Neural progenitor cell (in vitro differentiated cells): ENCODE measurements at regions not wholly inside any gene's neighbourhood (a gene's known extent, or its start where the extent isn't known, plus 50 kb on each side); places are given as distances from the start of the nearest gene placed in this dataset.

ENCODE experiments used
- DNase-seq: peaks from one replicate; pipeline ENCODE4 v3.0.0-alpha.2; 2016; ENCODE audit warnings: low spot score
- H2AFZ ChIP-seq: fragments of 200-600 bp; sonication (generic); replicated peaks from 2 replicates; pipeline ENCODE4 v1.6.1; 2016; ENCODE audit warnings: antibody characterized with exemption
- H3F3A ChIP-seq: fragments of 200-600 bp; sonication (generic); 2 replicates; pipeline ENCODE4 v1.6.1; 2016; ENCODE audit warnings: antibody characterized with exemption, low read depth
- H3K27ac ChIP-seq: fragments of 200-600 bp; sonication (generic); 2 replicates; pipeline ENCODE4 v1.5.1; 2016; ENCODE audit warnings: mild to moderate bottlenecking
- H3K27me3 ChIP-seq: fragments of 200-600 bp; sonication (generic); 2 replicates; pipeline ENCODE4 v1.6.1; 2016; ENCODE audit warnings: mild to moderate bottlenecking, moderate library complexity
- H3K36me3 ChIP-seq: fragments of 200-600 bp; sonication (generic); 2 replicates; pipeline ENCODE4 v1.5.1; 2016
- H3K4me1 ChIP-seq: fragments of 200-600 bp; sonication (generic); 2 replicates; pipeline ENCODE4 v1.6.1; 2016; ENCODE audit warnings: mixed run types
- H3K4me2 ChIP-seq: fragments of 200-600 bp; sonication (generic); 2 replicates; pipeline ENCODE4 v1.6.1; 2016
- H3K4me3 ChIP-seq: fragments of 200-600 bp; sonication (generic); 2 replicates; pipeline ENCODE4 v1.5.1; 2016
- H3K79me2 ChIP-seq: fragments of 200-600 bp; sonication (generic); 2 replicates; pipeline ENCODE4 v1.6.1; 2016; ENCODE audit warnings: low read depth
- H3K9ac ChIP-seq: fragments of 200-600 bp; sonication (generic); 2 replicates; pipeline ENCODE4 v1.6.1; 2016
- H3K9me3 ChIP-seq: fragments of 200-600 bp; sonication (generic); 2 replicates; pipeline ENCODE4 v1.5.1; 2016; ENCODE audit warnings: low read depth
- H4K20me1 ChIP-seq: fragments of 200-600 bp; sonication (generic); 2 replicates; pipeline ENCODE4 v1.6.1; 2016; ENCODE audit warnings: low read depth
- H3K27ac Mint-ChIP-seq: 3 replicates; pipeline ENCODE4 v1.8.0; 2021; ENCODE audit warnings: mixed read lengths
- H3K27me3 Mint-ChIP-seq: 2 replicates; pipeline ENCODE4 v1.8.0; 2022; ENCODE audit warnings: low read depth, mild to moderate bottlenecking, inconsistent platforms, moderate library complexity, mixed read lengths; ENCODE audit not compliant: insufficient read depth
- H3K36me3 Mint-ChIP-seq: 3 replicates; pipeline ENCODE4 v1.8.0; 2021; ENCODE audit warnings: mixed read lengths
- H3K4me1 Mint-ChIP-seq: 3 replicates; pipeline ENCODE4 v1.8.0; 2021; ENCODE audit warnings: mixed read lengths
- H3K4me3 Mint-ChIP-seq: 3 replicates; pipeline ENCODE4 v1.8.0; 2021; ENCODE audit warnings: mild to moderate bottlenecking, moderate library complexity, mixed read lengths
- H3K9me3 Mint-ChIP-seq: 3 replicates; pipeline ENCODE4 v1.8.0; 2020; ENCODE audit warnings: mixed read lengths
- CTCF ChIP-seq: fragments of 200-600 bp; sonication (generic); IDR thresholded peaks from 2 replicates; pipeline ENCODE4 v1.5.1; 2017; ENCODE audit warnings: antibody characterized with exemption, mild to moderate bottlenecking
- EZH2 ChIP-seq: fragments of 200-600 bp; sonication (generic); IDR thresholded peaks from 2 replicates; pipeline ENCODE4 v1.6.1; 2017; ENCODE audit warnings: antibody characterized with exemption, mild to moderate bottlenecking, moderate library complexity
- EZH2phosphoT487 ChIP-seq: fragments of 200-600 bp; sonication (generic); IDR thresholded peaks from 2 replicates; pipeline ENCODE4 v1.6.1; 2017; ENCODE audit warnings: antibody characterized with exemption

GRCh38 chr6:169926617-169927417 is 175.4 kb downstream of the ERMARD start:
- H3K9me3 Mint-ChIP-seq: peaks cover 6% of the 10 kb centered on the region
- H3K27me3 Mint-ChIP-seq: peaks cover 5% of the 10 kb centered on the region
- Histone ChIP-seq H3K27me3 (no peaks in the 10 kb centered on the region), H4K20me1 (no peaks in the 10 kb centered on the region), H3K79me2 (no peaks in the 10 kb centered on the region), H3K4me3 (no peak overlapping the region), H3K27ac (no peak overlapping the region), H3K9me3 (no peaks in the 10 kb centered on the region), H3K9ac (no peak overlapping the region), H3K4me1 (peaks cover 11% of the 10 kb centered on the region), H3F3A (no peaks in the 10 kb centered on the region), H3K4me2 (no peak overlapping the region), H3K36me3 (no peaks in the 10 kb centered on the region), H2AFZ (no peak overlapping the region)
- H3K27ac Mint-ChIP-seq: no peak overlapping the region
- no peaks in the 10 kb centered on the region for H3K36me3 Mint-ChIP-seq
- no peak overlapping the region for H3K4me3 Mint-ChIP-seq
- no peak for TF ChIP-seq CTCF
- no peak for TF ChIP-seq EZH2phosphoT487
- TF ChIP-seq EZH2: no peak
- H3K4me1 Mint-ChIP-seq: peaks cover 8% of the 10 kb centered on the region
- DNase-seq: no peak

- Mint-ChIP-seq H3K9me3 (peaks cover 4% of the 10 kb centered on the region), H3K4me3 (no peak overlapping the region), H3K36me3 (no peaks in the 10 kb centered on the region), H3K4me1 (peaks cover 5% of the 10 kb centered on the region), H3K27ac (no peak overlapping the region), H3K27me3 (peaks cover 8% of the 10 kb centered on the region)
- Histone ChIP-seq H3K4me1 (peaks cover 9% of the 10 kb centered on the region), H3K36me3 (no peaks in the 10 kb centered on the region), H2AFZ (no peak overlapping the region), H3K79me2 (no peaks in the 10 kb centered on the region), H3K9ac (no peak overlapping the region), H3K4me2 (no peak overlapping the region), H3K27ac (no peak overlapping the region), H3F3A (peaks cover under 1% of the 10 kb centered on the region), H3K9me3 (no peaks in the 10 kb centered on the region), H3K27me3 (no peaks in the 10 kb centered on the region), H4K20me1 (no peaks in the 10 kb centered on the region), H3K4me3 (no peak overlapping the region)
- TF ChIP-seq CTCF: no peak
- no peak for TF ChIP-seq EZH2
- DNase-seq: no peak
Measured at GRCh38 chr6:169923468-169924464, 172.3 kb downstream of the ERMARD start.

GRCh38 chr6:169921853-169922824 is 170.7 kb downstream of the ERMARD start:
- no peaks in the 10 kb centered on the region for H3K79me2 ChIP-seq
- H3K4me1 ChIP-seq: peaks cover 9% of the 10 kb centered on the region
- TF ChIP-seq CTCF (no peak), EZH2phosphoT487 (no peak), EZH2 (no peak)
- H3K9ac ChIP-seq: no peak overlapping the region
- H3F3A ChIP-seq: peaks cover 7% of the 10 kb centered on the region
- H4K20me1 ChIP-seq: no peaks in the 10 kb centered on the region
- Mint-ChIP-seq H3K36me3 (no peaks in the 10 kb centered on the region), H3K4me1 (peaks cover 11% of the 10 kb centered on the region), H3K4me3 (no peak overlapping the region), H3K9me3 (peaks cover 3% of the 10 kb centered on the region), H3K27me3 (peaks cover 12% of the 10 kb centered on the region), H3K27ac (peak overlapping the region; percentile 46)
- H3K27ac ChIP-seq: no peak overlapping the region
- peak overlapping the region; percentile 90 for H2AFZ ChIP-seq
- H3K4me3 ChIP-seq: no peak overlapping the region
- H3K36me3 ChIP-seq: no peaks in the 10 kb centered on the region
- DNase-seq: peak; percentile 56
- H3K9me3 ChIP-seq: no peaks in the 10 kb centered on the region
- no peak overlapping the region for H3K4me2 ChIP-seq
- H3K27me3 ChIP-seq: no peaks in the 10 kb centered on the region
